IMR-90 (cell line): ENCODE measurements at regions not wholly inside any gene's neighbourhood (a gene's known extent, or its start where the extent isn't known, plus 50 kb on each side); places are given as distances from the start of the nearest gene placed in this dataset.

ENCODE experiments used
- ATAC-seq: fragments of 200-7000 bp; cut with Tn5 transposase; 2 replicates; pipeline ENCODE4 v1.9.1; 2020; ENCODE audit warnings: low read depth, mild to moderate bottlenecking, moderate library complexity
- BruUV-seq: library from RNA; stranded (reverse); fragments of 400-500 nt; replicated peaks from 2 replicates; lab custom pipeline; 2021; lab: Mats Ljungman, UMichigan
- CTCF ChIA-PET: fragments of 300-600 bp; formaldehyde crosslinking; extraction: SDS; loops from one replicate; lab custom pipeline; 2021; ENCODE audit warnings: antibody characterized with exemption; lab: Yijun Ruan, JAX
- POLR2A ChIA-PET: fragments of 300-600 bp; sonication (Branson Sonifier 250); formaldehyde crosslinking; loops from one replicate; lab custom pipeline; 2022; ENCODE audit warnings: antibody characterized with exemption; ENCODE audit not compliant: unreplicated experiment; lab: Charles Lee
- DNase-seq: peaks from one replicate; pipeline ENCODE4 v3.0.0; 2013
- H2AFZ ChIP-seq: replicated peaks from 2 replicates; pipeline ENCODE3; 2013; ENCODE audit warnings: low read length, mild to moderate bottlenecking; ENCODE audit not compliant: poor library complexity
- H2AK5ac ChIP-seq: 2 replicates; pipeline ENCODE4 v1.6.1; 2013; ENCODE audit warnings: low read depth, low read length, inconsistent platforms
- H2AK9ac ChIP-seq: replicated peaks from 2 replicates; pipeline ENCODE3; 2013; ENCODE audit warnings: mild to moderate bottlenecking, low read depth, low read length, moderate library complexity; ENCODE audit not compliant: poor library complexity
- H2BK120ac ChIP-seq: 2 replicates; pipeline ENCODE4 v1.6.1; 2013; ENCODE audit warnings: low read depth, low read length, inconsistent platforms
- H2BK15ac ChIP-seq: 3 replicates; pipeline ENCODE4 v1.6.1; 2013; ENCODE audit warnings: low read depth, low read length, inconsistent platforms
- H2BK20ac ChIP-seq: 2 replicates; pipeline ENCODE4 v1.6.1; 2013; ENCODE audit warnings: low read depth, mild to moderate bottlenecking, inconsistent platforms, low read length, moderate library complexity
- H2BK5ac ChIP-seq: 2 replicates; pipeline ENCODE4 v1.6.1; 2013; ENCODE audit warnings: mild to moderate bottlenecking, low read depth, low read length, inconsistent platforms; ENCODE audit not compliant: poor library complexity, severe bottlenecking
- H3K14ac ChIP-seq: replicated peaks from 2 replicates; pipeline ENCODE4 v1.6.1; 2013; ENCODE audit warnings: low read depth, low read length, inconsistent platforms
- H3K18ac ChIP-seq: 2 replicates; pipeline ENCODE4 v1.6.1; 2013; ENCODE audit warnings: low read depth, low read length, control low read depth
- H3K23ac ChIP-seq: 2 replicates; pipeline ENCODE4 v1.6.1; 2013; ENCODE audit warnings: low read depth, low read length, inconsistent platforms
- H3K27ac ChIP-seq: 2 replicates; pipeline ENCODE4 v1.5.1; 2013; ENCODE audit warnings: mild to moderate bottlenecking, control low read depth, low read length; ENCODE audit not compliant: insufficient read depth
- H3K27me3 ChIP-seq: 2 replicates; pipeline ENCODE4 v1.6.1; 2013; ENCODE audit warnings: low read length; ENCODE audit not compliant: control insufficient read depth, insufficient read depth
- H3K36me3 ChIP-seq: 2 replicates; pipeline ENCODE4 v1.6.1; 2013; ENCODE audit warnings: low read length, mixed read lengths; ENCODE audit not compliant: control insufficient read depth, insufficient read depth
- H3K4ac ChIP-seq: 2 replicates; pipeline ENCODE4 v1.6.1; 2013; ENCODE audit warnings: low read depth, low read length, inconsistent platforms
- H3K4me1 ChIP-seq: 2 replicates; pipeline ENCODE4 v1.6.1; 2013; ENCODE audit warnings: low read length, mixed read lengths; ENCODE audit not compliant: control insufficient read depth, insufficient read depth
- H3K4me2 ChIP-seq: 2 replicates; pipeline ENCODE4 v1.6.1; 2013; ENCODE audit warnings: low read depth, mild to moderate bottlenecking, control low read depth, low read length, moderate library complexity
- H3K4me3 ChIP-seq: 2 replicates; pipeline ENCODE4 v1.5.1; 2013; ENCODE audit warnings: low read depth, mild to moderate bottlenecking, control low read depth, low read length, moderate library complexity; ENCODE audit not compliant: insufficient read depth
- H3K56ac ChIP-seq: 2 replicates; pipeline ENCODE4 v1.6.1; 2013; ENCODE audit warnings: low read length, inconsistent platforms; ENCODE audit not compliant: insufficient read depth; ENCODE audit errors: extremely low read depth
- H3K79me1 ChIP-seq, 2 experiments: 2 replicates each; pipeline ENCODE4 v1.6.1; 2013; ENCODE audit warnings: low read length in 2 of 2, inconsistent platforms in 1 of 2, low read depth in 1 of 2
- H3K9ac ChIP-seq: 2 replicates; pipeline ENCODE4 v1.6.1; 2013; ENCODE audit warnings: low read depth, low read length, control low read depth
- H3K9me1 ChIP-seq: 2 replicates; pipeline ENCODE4 v1.6.1; 2013; ENCODE audit warnings: low read length, inconsistent platforms; ENCODE audit not compliant: insufficient read depth
- H3K9me3 ChIP-seq: 2 replicates; pipeline ENCODE4 v1.6.1; 2013; ENCODE audit warnings: low read length; ENCODE audit not compliant: control insufficient read depth, insufficient read depth
- H4K20me1 ChIP-seq: 2 replicates; pipeline ENCODE4 v1.6.1; 2013; ENCODE audit warnings: low read length, inconsistent platforms; ENCODE audit not compliant: insufficient read depth
- H4K5ac ChIP-seq: 2 replicates; pipeline ENCODE4 v1.6.1; 2013; ENCODE audit warnings: mild to moderate bottlenecking, low read depth, low read length, control low read depth
- H4K8ac ChIP-seq, 2 experiments: 2 replicates each; pipeline ENCODE4 v1.6.1; 2013; ENCODE audit warnings: low read depth in 2 of 2, low read length in 2 of 2, control low read depth in 1 of 2, inconsistent platforms in 1 of 2
- H4K91ac ChIP-seq: 2 replicates; pipeline ENCODE4 v1.6.1; 2013; ENCODE audit warnings: low read depth, low read length, inconsistent platforms; ENCODE audit not compliant: insufficient read depth
- CEBPB ChIP-seq: IDR thresholded peaks from 2 replicates; pipeline ENCODE4 v1.6.1; 2012; ENCODE audit warnings: low read depth, low read length, improper control_type of control experiment
- CTCF ChIP-seq: conservative IDR thresholded peaks from 2 replicates; pipeline ENCODE4 v1.5.1; 2012; ENCODE audit warnings: mild to moderate bottlenecking, low read depth, low read length, improper control_type of control experiment
- ELK1 ChIP-seq: fragments of 150-350 bp; IDR thresholded peaks from 2 replicates; pipeline ENCODE4 v1.6.1; 2016; ENCODE audit warnings: low read depth, mild to moderate bottlenecking, low read length, moderate library complexity, borderline replicate concordance
- FOS ChIP-seq: fragments of 150-350 bp; IDR thresholded peaks from 2 replicates; pipeline ENCODE4 v1.6.1; 2016; ENCODE audit warnings: low read depth, low read length
- MAFK ChIP-seq: IDR thresholded peaks from 2 replicates; pipeline ENCODE4 v1.6.1; 2012; ENCODE audit warnings: low read depth, low read length, improper control_type of control experiment
- MAZ ChIP-seq: IDR thresholded peaks from 2 replicates; pipeline ENCODE4 v1.6.1; 2012; ENCODE audit warnings: low read depth, mild to moderate bottlenecking, low read length, improper control_type of control experiment, moderate library complexity, borderline replicate concordance
- MXI1 ChIP-seq: IDR thresholded peaks from 2 replicates; pipeline ENCODE4 v1.6.1; 2012; ENCODE audit warnings: low read depth, mild to moderate bottlenecking, low read length, moderate library complexity, borderline replicate concordance
- NFE2L2 ChIP-seq: fragments of 150-350 bp; IDR thresholded peaks from 2 replicates; pipeline ENCODE4 v1.6.1; 2016; ENCODE audit warnings: low read depth, mild to moderate bottlenecking, low read length
- POLR2A ChIP-seq: IDR thresholded peaks from 2 replicates; pipeline ENCODE4 v1.6.1; 2012; ENCODE audit warnings: mild to moderate bottlenecking, low read depth, low read length
- RAD21 ChIP-seq: IDR thresholded peaks from 2 replicates; pipeline ENCODE4 v1.6.1; 2012; ENCODE audit warnings: low read length, improper control_type of control experiment
- RCOR1 ChIP-seq: IDR thresholded peaks from 2 replicates; pipeline ENCODE4 v1.6.1; 2012; ENCODE audit warnings: mild to moderate bottlenecking, low read length, improper control_type of control experiment; ENCODE audit not compliant: insufficient replicate concordance
- RFX5 ChIP-seq: IDR thresholded peaks from 2 replicates; pipeline ENCODE4 v1.8.0; 2012; ENCODE audit warnings: low read depth, mild to moderate bottlenecking, low read length, moderate library complexity
- SMC3 ChIP-seq: fragments of 150-350 bp; IDR thresholded peaks from 2 replicates; pipeline ENCODE4 v1.6.1; 2016; ENCODE audit warnings: low read depth, mild to moderate bottlenecking, antibody characterized with exemption, low read length, moderate library complexity
- USF2 ChIP-seq: fragments of 150-350 bp; IDR thresholded peaks from 2 replicates; pipeline ENCODE4 v1.6.1; 2017; ENCODE audit warnings: mild to moderate bottlenecking, antibody characterized with exemption, low read length, low read depth
- WGBS, 2 experiments: methylation state at CpG; one replicate each; pipeline versions ENCODE4 v1.1.5 to v1.1.7; 2013; ENCODE audit warnings: missing lambda C conversion rate in 2 of 2; ENCODE audit not compliant: insufficient read length in 1 of 2; ENCODE audit errors: extremely low coverage in 2 of 2; 5-methylcytosine and 5-hydroxymethylcytosine counted together
- dilution Hi-C: fragments of 300-500 bp; cut with HindIII; formaldehyde crosslinking; loops from one replicate; pipeline ENCODE4 v1.14.3; 2018; ENCODE audit warnings: low sequenced_read_pairs; ENCODE audit not compliant: unreplicated experiment
- in situ Hi-C: fragments of 300-500 bp; cut with MboI; formaldehyde crosslinking; loops from 3 replicates; pipeline ENCODE4 v1.14.3; 2019; ENCODE audit warnings: low sequenced_read_pairs, inconsistent platforms, mixed read lengths
- intact Hi-C: fragments of 100-400 bp; cut with micrococcal nuclease; formaldehyde crosslinking; loops from 2 replicates; pipeline ENCODE4 v1.10.0; 2022

GRCh38 chr1:66445492-66446181 is 88.3 kb upstream of the SGIP1 start:
- peak overlapping the region; percentile 89; the same call in 2 of the 3 replicates for H2BK15ac ChIP-seq
- H2AK5ac ChIP-seq: peak overlapping the region; percentile 77
- peak overlapping the region; percentile 87 for H4K91ac ChIP-seq
- H4K8ac ChIP-seq: peak overlapping the region; percentile 19 to 82
- ChIA-PET POLR2A (interaction anchor here (1.3 kb wide), 1 partner anchor 114 kb away, joined by 3 read pairs; no protein-coding TSS in a partner anchor), CTCF (interaction anchor here (0.6 to 4.1 kb wide), 32 partner anchors 9 to 489 kb away, joined by 3 to 42 read pairs (median 4); partner anchors contain the start of gene SGIP1)
- no peak overlapping the region for H3K4me3 ChIP-seq
- H3K18ac ChIP-seq: peak overlapping the region; percentile 64
- H3K9me3 ChIP-seq: no peaks in the 10 kb centered on the region
- dilution Hi-C loops (loop anchor here (10.0 kb wide), 1 partner anchor 191 kb away; no protein-coding TSS in a partner anchor), intact Hi-C loops (loop anchor here (1.0 to 10.0 kb wide), 8 partner anchors 59 to 1013 kb away; no protein-coding TSS in a partner anchor), in situ Hi-C loops (loop anchor here (10.0 kb wide), 2 partner anchors 491 to 1021 kb away; partner anchors contain the start of genes LEPR and LEPROT)
- no peak overlapping the region for H2BK5ac ChIP-seq
- H2BK20ac ChIP-seq: peak overlapping the region; percentile 91
- H3K9me1 ChIP-seq: peaks cover 6% of the 10 kb centered on the region; the same call in 1 of the 2 replicates
- peak overlapping the region; percentile 89 for H2BK120ac ChIP-seq
- H3K4me1 ChIP-seq: peaks cover 7% of the 10 kb centered on the region
- H3K4ac ChIP-seq: peak overlapping the region; percentile 84
- no peak overlapping the region for H3K4me2 ChIP-seq
- no peak for DNase-seq
- H2AK9ac ChIP-seq: no peak overlapping the region
- H4K20me1 ChIP-seq: no peaks in the 10 kb centered on the region
- no peaks in the 10 kb centered on the region for H3K36me3 ChIP-seq
- BruUV-seq: no TSS peak
- WGBS, 2 experiments: 60% methylated on average over 2 of the region's 5 CpGs; no CpG with 5 or more reads in 1 of the 2 experiments
- no peaks in the 10 kb centered on the region for H3K79me1 ChIP-seq
- H3K27me3 ChIP-seq: no peaks in the 10 kb centered on the region
- H3K27ac ChIP-seq: peak overlapping the region; percentile 16; the same call in 1 of the 2 replicates
- H4K5ac ChIP-seq: peak overlapping the region; percentile 83
- H3K23ac ChIP-seq: peak overlapping the region; percentile 45; the same call in 1 of the 2 replicates
- no peak overlapping the region; the same call in 1 of the 2 replicates for H3K9ac ChIP-seq
- H3K14ac ChIP-seq: peak overlapping the region; percentile 53
- peak overlapping the region; percentile 88 for H2AFZ ChIP-seq
- no peak overlapping the region; the same call in 1 of the 2 replicates for H3K56ac ChIP-seq
- peak; percentile 11; the same call in 1 of the 2 replicates for ATAC-seq
- TF ChIP-seq RFX5 (no peak), MAZ (no peak), RAD21 (no peak), POLR2A (no peak), RCOR1 (no peak), SMC3 (no peak), NFE2L2 (no peak), ELK1 (no peak), USF2 (no peak), FOS (no peak), CTCF (no peak), CEBPB (no peak), MAFK (no peak), MXI1 (no peak)
